ENCODE measurements at regions not wholly inside any gene's neighbourhood (a gene's known extent, or its start where the extent isn't known, plus 50 kb on each side); places are given as distances from the start of the nearest gene placed in this dataset.

- Mint-ChIP-seq H3K27me3 (ENCODE audit: low read depth) (peaks cover 11% of the 10 kb centered on the region), H3K4me3 (no peak overlapping the region), H3K36me3 (ENCODE audit: low read depth) (no peaks in the 10 kb centered on the region), H3K9me3 (peaks cover 2% of the 10 kb centered on the region), H3K27ac (no peak overlapping the region), H3K4me1 (peaks cover 57% of the 10 kb centered on the region)
- TF ChIP-seq, protein P1, sequence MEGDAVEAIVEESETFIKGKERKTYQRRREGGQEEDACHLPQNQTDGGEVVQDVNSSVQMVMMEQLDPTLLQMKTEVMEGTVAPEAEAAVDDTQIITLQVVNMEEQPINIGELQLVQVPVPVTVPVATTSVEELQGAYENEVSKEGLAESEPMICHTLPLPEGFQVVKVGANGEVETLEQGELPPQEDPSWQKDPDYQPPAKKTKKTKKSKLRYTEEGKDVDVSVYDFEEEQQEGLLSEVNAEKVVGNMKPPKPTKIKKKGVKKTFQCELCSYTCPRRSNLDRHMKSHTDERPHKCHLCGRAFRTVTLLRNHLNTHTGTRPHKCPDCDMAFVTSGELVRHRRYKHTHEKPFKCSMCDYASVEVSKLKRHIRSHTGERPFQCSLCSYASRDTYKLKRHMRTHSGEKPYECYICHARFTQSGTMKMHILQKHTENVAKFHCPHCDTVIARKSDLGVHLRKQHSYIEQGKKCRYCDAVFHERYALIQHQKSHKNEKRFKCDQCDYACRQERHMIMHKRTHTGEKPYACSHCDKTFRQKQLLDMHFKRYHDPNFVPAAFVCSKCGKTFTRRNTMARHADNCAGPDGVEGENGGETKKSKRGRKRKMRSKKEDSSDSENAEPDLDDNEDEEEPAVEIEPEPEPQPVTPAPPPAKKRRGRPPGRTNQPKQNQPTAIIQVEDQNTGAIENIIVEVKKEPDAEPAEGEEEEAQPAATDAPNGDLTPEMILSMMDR (IDR thresholded peaks at IDR 0.05; ENCODE audit: unreplicated experiment in 3 of 3) = no peak
Measured at GRCh38 chr12:4084573-4084972, 189.0 kb upstream of the CCND2 start.

GRCh38 chr12:4082809-4083403 is 190.7 kb upstream of the CCND2 start:
- Mint-ChIP-seq H3K9me3 (peaks cover 13% of the 10 kb centered on the region), H3K4me3 (no peak overlapping the region), H3K27me3 (ENCODE audit: low read depth) (peaks cover 11% of the 10 kb centered on the region), H3K4me1 (peaks cover 44% of the 10 kb centered on the region), H3K36me3 (ENCODE audit: low read depth) (no peaks in the 10 kb centered on the region), H3K27ac (no peak overlapping the region)
- TF ChIP-seq, protein P1 (IDR thresholded peaks at IDR 0.05; ENCODE audit: unreplicated experiment in 3 of 3) = no peak

- Mint-ChIP-seq H3K9me3 (peaks cover 32% of the 10 kb centered on the region), H3K4me1 (peaks cover 21% of the 10 kb centered on the region), H3K27ac (no peak overlapping the region), H3K36me3 (ENCODE audit: low read depth) (peaks cover 7% of the 10 kb centered on the region), H3K27me3 (ENCODE audit: low read depth) (peaks cover 11% of the 10 kb centered on the region), H3K4me3 (no peak overlapping the region)
- TF ChIP-seq, protein P1 (IDR thresholded peaks at IDR 0.05; ENCODE audit: unreplicated experiment in 3 of 3) = no peak
Measured at GRCh38 chr12:4080213-4080612, 193.3 kb upstream of the CCND2 start.

GRCh38 chr12:4074129-4074528 is 199.4 kb upstream of the CCND2 start:
- no peaks in the 10 kb centered on the region for H3K4me1 Mint-ChIP-seq
- peaks cover 42% of the 10 kb centered on the region for H3K9me3 Mint-ChIP-seq
- peaks cover 7% of the 10 kb centered on the region for H3K36me3 Mint-ChIP-seq (ENCODE audit: low read depth)

DNA sequence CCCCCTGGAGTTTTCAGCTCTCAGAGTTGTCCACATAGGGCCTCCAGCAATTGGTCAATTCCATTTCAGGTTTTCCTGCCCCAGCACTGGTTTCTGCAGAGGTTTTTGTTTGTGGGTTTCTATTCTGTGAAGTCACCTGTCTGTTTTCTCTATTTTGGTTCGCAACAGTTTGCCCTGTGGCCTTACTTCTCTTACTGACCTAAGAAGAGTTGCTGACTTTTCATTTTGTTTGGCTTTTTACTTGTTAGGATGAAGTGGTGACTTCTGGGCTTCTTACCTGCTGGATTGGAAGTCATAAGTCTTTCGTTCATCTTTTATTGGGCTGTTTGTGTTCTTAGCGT is 196.4 kb upstream of the PARP11 start:
- Mint-ChIP-seq H3K9me3 (peaks cover 13% of the 10 kb centered on the region), H3K4me3 (no peak overlapping the region), H3K4me1 (no peaks in the 10 kb centered on the region), H3K27me3 (ENCODE audit: low read depth) (no peaks in the 10 kb centered on the region), H3K36me3 (ENCODE audit: low read depth) (no peaks in the 10 kb centered on the region), H3K27ac (no peak overlapping the region)
- TF ChIP-seq, protein P1 (IDR thresholded peaks at IDR 0.05; ENCODE audit: unreplicated experiment in 3 of 3) = no peak

More at GRCh38 chr12:4074129-4074528, 199.4 kb upstream of the CCND2 start:
- Mint-ChIP-seq H3K27me3 (ENCODE audit: low read depth) (no peaks in the 10 kb centered on the region), H3K27ac (no peak overlapping the region), H3K4me3 (no peak overlapping the region)
- TF ChIP-seq, protein P1 (IDR thresholded peaks at IDR 0.05; ENCODE audit: unreplicated experiment in 3 of 3) = no peak

GRCh38 chr12:4068981-4069669 is 195.9 kb upstream of the PARP11 start:
- no peak overlapping the region for H3K4me3 Mint-ChIP-seq
- no peaks in the 10 kb centered on the region for H3K36me3 Mint-ChIP-seq (ENCODE audit: low read depth)
- no peaks in the 10 kb centered on the region for H3K27me3 Mint-ChIP-seq (ENCODE audit: low read depth)
- peaks cover 11% of the 10 kb centered on the region for H3K9me3 Mint-ChIP-seq
- TF ChIP-seq, protein P1 (IDR thresholded peaks at IDR 0.05; ENCODE audit: unreplicated experiment in 3 of 3) = no peak
- no peaks in the 10 kb centered on the region for H3K4me1 Mint-ChIP-seq
- no peak overlapping the region for H3K27ac Mint-ChIP-seq
